SK-N-SH treated with all-trans-retinoic acid at 6 μM for 48 hours (cell line): ENCODE measurements at regions not wholly inside any gene's neighbourhood (a gene's known extent, or its start where the extent isn't known, plus 50 kb on each side); places are given as distances from the start of the nearest gene placed in this dataset.

Experiments
- ATAC-seq: fragments of 200-7000 bp; cut with Tn5 transposase; 3 replicates; pipeline ENCODE4 v1.9.1; 2020; ENCODE audit warnings: mild to moderate bottlenecking, moderate library complexity
- ARNTL ChIP-seq: fragments of 450-650 bp; formaldehyde crosslinking; IDR thresholded peaks from 2 replicates; pipeline ENCODE4 v1.5.0; 2020; ENCODE audit warnings: low read depth, mild to moderate bottlenecking, moderate library complexity, borderline replicate concordance
- BACH2 ChIP-seq: fragments of 250-450 bp; sonication (Bioruptor Pico); IDR thresholded peaks from 2 replicates; pipeline ENCODE4 v1.9.0; 2021; ENCODE audit warnings: mild to moderate bottlenecking, borderline replicate concordance
- CREB5 ChIP-seq: fragments of 250-450 bp; sonication (Bioruptor Pico); IDR thresholded peaks from 2 replicates; pipeline ENCODE4 v1.5.1; 2020; ENCODE audit warnings: low read depth, mild to moderate bottlenecking, moderate library complexity
- CSDC2 ChIP-seq: fragments of 250-450 bp; sonication (Bioruptor Pico); IDR thresholded peaks from 2 replicates; pipeline ENCODE4 v1.5.0; 2020; ENCODE audit warnings: mild to moderate bottlenecking, moderate library complexity
- ESRRG ChIP-seq: fragments of 250-450 bp; sonication (Bioruptor Pico); IDR thresholded peaks from 2 replicates; pipeline ENCODE4 v1.6.1; 2021; ENCODE audit warnings: mild to moderate bottlenecking
- GLIS3 ChIP-seq: fragments of 250-450 bp; sonication (Bioruptor Pico); IDR thresholded peaks from 2 replicates; pipeline ENCODE4 v1.5.0; 2020; ENCODE audit warnings: mild to moderate bottlenecking, moderate library complexity
- ISL1 ChIP-seq: fragments of 250-450 bp; sonication (Bioruptor Pico); IDR thresholded peaks from 2 replicates; pipeline ENCODE4 v2.1.2; 2022; ENCODE audit warnings: mild to moderate bottlenecking, moderate library complexity
- OSR1 ChIP-seq: fragments of 250-450 bp; sonication (Bioruptor Pico); IDR thresholded peaks from 2 replicates; pipeline ENCODE4 v1.8.0; 2022; ENCODE audit warnings: moderate library complexity, mild to moderate bottlenecking, inconsistent platforms
- PATZ1 ChIP-seq: fragments of 250-450 bp; sonication (Bioruptor Pico); IDR thresholded peaks from 2 replicates; pipeline ENCODE4 v1.8.0; 2020; ENCODE audit warnings: mild to moderate bottlenecking, moderate library complexity, borderline replicate concordance
- POU6F1 ChIP-seq: fragments of 250-450 bp; sonication (Bioruptor Pico); IDR thresholded peaks from 2 replicates; pipeline ENCODE4 v1.8.0; 2021; ENCODE audit warnings: low read depth, mild to moderate bottlenecking, moderate library complexity, borderline replicate concordance
- PPARA ChIP-seq: fragments of 250-450 bp; sonication (Bioruptor Pico); IDR thresholded peaks from 2 replicates; pipeline ENCODE4 v1.5.0; 2020; ENCODE audit warnings: mild to moderate bottlenecking, borderline replicate concordance
- RARB ChIP-seq: fragments of 250-450 bp; sonication (Bioruptor Pico); IDR thresholded peaks from 2 replicates; pipeline ENCODE4 v1.8.0; 2021; ENCODE audit warnings: mild to moderate bottlenecking, moderate library complexity
- SNAI2 ChIP-seq: fragments of 250-450 bp; sonication (Bioruptor Pico); IDR thresholded peaks from 2 replicates; pipeline ENCODE4 v1.5.0; 2020; ENCODE audit warnings: mild to moderate bottlenecking, moderate library complexity
- TOX ChIP-seq: fragments of 250-450 bp; sonication (Bioruptor Pico); IDR thresholded peaks from 2 replicates; pipeline ENCODE4 v1.8.0; 2021; ENCODE audit warnings: mild to moderate bottlenecking, moderate library complexity, borderline replicate concordance
- TSHZ2 ChIP-seq: fragments of 250-450 bp; sonication (Bioruptor Pico); IDR thresholded peaks from 2 replicates; pipeline ENCODE4 v1.5.0; 2020; ENCODE audit warnings: mild to moderate bottlenecking, moderate library complexity
- ZC3H10 ChIP-seq: fragments of 250-450 bp; sonication (Bioruptor Pico); IDR thresholded peaks from 2 replicates; pipeline ENCODE4 v1.5.1; 2021; ENCODE audit warnings: mild to moderate bottlenecking, moderate library complexity
- ZFP3 ChIP-seq: fragments of 250-450 bp; sonication (Bioruptor Pico); IDR thresholded peaks from 2 replicates; pipeline ENCODE4 v1.5.0; 2020; ENCODE audit warnings: mild to moderate bottlenecking, moderate library complexity
- ZFP30 ChIP-seq: fragments of 450-650 bp; formaldehyde crosslinking; IDR thresholded peaks from 2 replicates; pipeline ENCODE4 v1.5.0; 2022; ENCODE audit warnings: mild to moderate bottlenecking, moderate library complexity
- ZNF565 ChIP-seq: fragments of 450-650 bp; formaldehyde crosslinking; conservative IDR thresholded peaks from 2 replicates; pipeline ENCODE4 v1.5.0; 2020; ENCODE audit warnings: low read depth, mild to moderate bottlenecking, moderate library complexity
- ZNF70 ChIP-seq: fragments of 450-650 bp; formaldehyde crosslinking; IDR thresholded peaks from 2 replicates; pipeline ENCODE4 v1.5.0; 2020; ENCODE audit warnings: mild to moderate bottlenecking, moderate library complexity
- ZNF8 ChIP-seq: fragments of 450-650 bp; formaldehyde crosslinking; IDR thresholded peaks from 2 replicates; pipeline ENCODE4 v1.5.0; 2020; ENCODE audit warnings: mild to moderate bottlenecking, moderate library complexity

GRCh38 chr6:170173335-170173881 lies 117.5 kb downstream of the DLL1 start:
- no peak for ATAC-seq
- TF ChIP-seq ESRRG (CRISPR knock-in tag): no peak
- no peak for TF ChIP-seq TSHZ2 (CRISPR knock-in tag)
- TF ChIP-seq PPARA (CRISPR knock-in tag): no peak
- no peak for TF ChIP-seq ZFP3 (CRISPR knock-in tag)
- no peak for TF ChIP-seq ZNF70 (CRISPR knock-in tag)
- no peak for TF ChIP-seq ZFP30
- no peak for TF ChIP-seq ISL1
- no peak for TF ChIP-seq ZC3H10 (CRISPR knock-in tag)
- TF ChIP-seq TOX: no peak
- TF ChIP-seq CSDC2: no peak
- no peak for TF ChIP-seq ZNF565 (CRISPR knock-in tag)
- no peak for TF ChIP-seq ARNTL
- TF ChIP-seq POU6F1: no peak
- TF ChIP-seq RARB (CRISPR knock-in tag): no peak
- no peak for TF ChIP-seq CREB5 (CRISPR knock-in tag)
- TF ChIP-seq ZNF8: no peak
- no peak for TF ChIP-seq SNAI2
- TF ChIP-seq BACH2 (CRISPR knock-in tag): no peak

- no peak for ATAC-seq
- TF ChIP-seq PATZ1: no peak
- no peak for TF ChIP-seq GLIS3 (CRISPR knock-in tag)
- TF ChIP-seq ISL1: no peak
- TF ChIP-seq OSR1 (CRISPR knock-in tag): no peak
- no peak for TF ChIP-seq TSHZ2 (CRISPR knock-in tag)
- no peak for TF ChIP-seq TOX
- no peak for TF ChIP-seq ZNF565 (CRISPR knock-in tag)
- no peak for TF ChIP-seq POU6F1
- TF ChIP-seq ZFP30: no peak
- TF ChIP-seq, all 23 proteins: peak for 0
These were observed 118.0 kb downstream of the DLL1 start for GRCh38 chr6:170172825-170173256.
